Ishikawa (cell line): ENCODE measurements at regions not wholly inside any gene's neighbourhood (a gene's known extent, or its start where the extent isn't known, plus 50 kb on each side); places are given as distances from the start of the nearest gene placed in this dataset.

Experiments used
- CEBPB ChIP-seq: IDR thresholded peaks from 2 replicates; pipeline ENCODE4 v1.6.1; 2012
- CREB1 ChIP-seq: IDR thresholded peaks from 2 replicates; pipeline ENCODE4 v1.6.1; 2012; ENCODE audit warnings: low read depth
- EGR1 ChIP-seq: IDR thresholded peaks from 2 replicates; pipeline ENCODE4 v1.6.1; 2012
- EP300 ChIP-seq: IDR thresholded peaks from 2 replicates; pipeline ENCODE4 v1.6.1; 2012; ENCODE audit warnings: borderline replicate concordance
- FOXM1 ChIP-seq: IDR thresholded peaks from 2 replicates; pipeline ENCODE4 v1.6.1; 2012; ENCODE audit warnings: low read depth, borderline replicate concordance
- NFIC ChIP-seq: IDR thresholded peaks from 2 replicates; pipeline ENCODE4 v1.6.1; 2012
- RAD21 ChIP-seq: IDR thresholded peaks from 2 replicates; pipeline ENCODE4 v1.6.1; 2012; ENCODE audit warnings: low read depth
- TAF1 ChIP-seq: IDR thresholded peaks from 2 replicates; pipeline ENCODE4 v1.6.1; 2012; ENCODE audit warnings: low read depth, mild to moderate bottlenecking
- TCF12 ChIP-seq: IDR thresholded peaks from 2 replicates; pipeline ENCODE4 v1.6.1; 2012; ENCODE audit warnings: low read depth
- TEAD4 ChIP-seq: IDR thresholded peaks from 2 replicates; pipeline ENCODE4 v1.6.1; 2012
- YY1 ChIP-seq: IDR thresholded peaks from 2 replicates; pipeline ENCODE4 v1.6.1; 2012; ENCODE audit warnings: low read depth
- ZBTB7A ChIP-seq: IDR thresholded peaks from 2 replicates; pipeline ENCODE4 v1.6.1; 2012; ENCODE audit warnings: low read depth
- TF ChIP-seq, protein P1 (sequence below): IDR thresholded peaks from 2 replicates; pipeline ENCODE4 v1.6.1; 2012; ENCODE audit warnings: low read depth, mild to moderate bottlenecking
- TF ChIP-seq, protein P2 (sequence below): IDR thresholded peaks from 2 replicates; pipeline ENCODE4 v1.6.1; 2012
- TF ChIP-seq, protein P3 (sequence below): IDR thresholded peaks from 2 replicates; pipeline ENCODE4 v1.6.1; 2012

DNA sequence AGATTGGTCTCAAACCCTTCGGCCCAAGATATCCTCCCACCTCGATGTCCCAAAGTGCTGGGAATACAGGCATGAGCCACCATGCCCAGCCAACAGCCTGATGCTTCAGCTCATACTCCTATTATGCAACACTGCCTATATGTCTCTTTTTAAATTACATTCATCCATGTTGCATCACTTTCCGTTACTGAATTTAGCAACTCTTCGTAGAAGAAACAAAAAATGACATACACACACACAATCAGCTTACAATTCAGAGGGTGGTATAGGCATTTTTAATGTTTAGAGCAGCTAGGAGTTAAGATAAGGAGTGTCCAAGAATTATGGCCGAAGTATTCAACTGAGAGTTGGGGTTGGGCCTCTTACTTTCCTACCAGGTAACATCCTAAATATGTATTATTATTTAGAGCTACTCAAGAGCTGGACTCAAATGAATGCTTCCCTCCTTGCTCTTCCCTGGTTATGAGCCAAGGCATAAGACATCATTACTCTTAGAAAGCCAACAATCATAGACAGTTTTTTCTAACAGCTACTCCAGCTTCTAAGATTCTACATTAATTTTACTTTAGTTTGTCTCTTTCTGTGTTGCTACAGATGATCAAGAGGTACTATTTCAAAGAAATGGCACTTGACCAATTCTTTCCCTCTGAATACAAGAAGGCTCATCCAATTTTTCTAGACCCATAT lies 62.0 kb upstream of the BMP5 start:
- no peak for TF ChIP-seq CREB1
- no peak for TF ChIP-seq TAF1
- TF ChIP-seq YY1 = no peak
- TF ChIP-seq RAD21 = no peak
- no peak for TF ChIP-seq EP300
- no peak for TF ChIP-seq TCF12
- TF ChIP-seq, protein P1, sequence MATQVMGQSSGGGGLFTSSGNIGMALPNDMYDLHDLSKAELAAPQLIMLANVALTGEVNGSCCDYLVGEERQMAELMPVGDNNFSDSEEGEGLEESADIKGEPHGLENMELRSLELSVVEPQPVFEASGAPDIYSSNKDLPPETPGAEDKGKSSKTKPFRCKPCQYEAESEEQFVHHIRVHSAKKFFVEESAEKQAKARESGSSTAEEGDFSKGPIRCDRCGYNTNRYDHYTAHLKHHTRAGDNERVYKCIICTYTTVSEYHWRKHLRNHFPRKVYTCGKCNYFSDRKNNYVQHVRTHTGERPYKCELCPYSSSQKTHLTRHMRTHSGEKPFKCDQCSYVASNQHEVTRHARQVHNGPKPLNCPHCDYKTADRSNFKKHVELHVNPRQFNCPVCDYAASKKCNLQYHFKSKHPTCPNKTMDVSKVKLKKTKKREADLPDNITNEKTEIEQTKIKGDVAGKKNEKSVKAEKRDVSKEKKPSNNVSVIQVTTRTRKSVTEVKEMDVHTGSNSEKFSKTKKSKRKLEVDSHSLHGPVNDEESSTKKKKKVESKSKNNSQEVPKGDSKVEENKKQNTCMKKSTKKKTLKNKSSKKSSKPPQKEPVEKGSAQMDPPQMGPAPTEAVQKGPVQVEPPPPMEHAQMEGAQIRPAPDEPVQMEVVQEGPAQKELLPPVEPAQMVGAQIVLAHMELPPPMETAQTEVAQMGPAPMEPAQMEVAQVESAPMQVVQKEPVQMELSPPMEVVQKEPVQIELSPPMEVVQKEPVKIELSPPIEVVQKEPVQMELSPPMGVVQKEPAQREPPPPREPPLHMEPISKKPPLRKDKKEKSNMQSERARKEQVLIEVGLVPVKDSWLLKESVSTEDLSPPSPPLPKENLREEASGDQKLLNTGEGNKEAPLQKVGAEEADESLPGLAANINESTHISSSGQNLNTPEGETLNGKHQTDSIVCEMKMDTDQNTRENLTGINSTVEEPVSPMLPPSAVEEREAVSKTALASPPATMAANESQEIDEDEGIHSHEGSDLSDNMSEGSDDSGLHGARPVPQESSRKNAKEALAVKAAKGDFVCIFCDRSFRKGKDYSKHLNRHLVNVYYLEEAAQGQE = no peak
- no peak for TF ChIP-seq EGR1
- TF ChIP-seq, protein P2, sequence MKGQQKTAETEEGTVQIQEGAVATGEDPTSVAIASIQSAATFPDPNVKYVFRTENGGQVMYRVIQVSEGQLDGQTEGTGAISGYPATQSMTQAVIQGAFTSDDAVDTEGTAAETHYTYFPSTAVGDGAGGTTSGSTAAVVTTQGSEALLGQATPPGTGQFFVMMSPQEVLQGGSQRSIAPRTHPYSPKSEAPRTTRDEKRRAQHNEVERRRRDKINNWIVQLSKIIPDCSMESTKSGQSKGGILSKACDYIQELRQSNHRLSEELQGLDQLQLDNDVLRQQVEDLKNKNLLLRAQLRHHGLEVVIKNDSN = no peak
- no peak for TF ChIP-seq NFIC
- TF ChIP-seq, protein P3, sequence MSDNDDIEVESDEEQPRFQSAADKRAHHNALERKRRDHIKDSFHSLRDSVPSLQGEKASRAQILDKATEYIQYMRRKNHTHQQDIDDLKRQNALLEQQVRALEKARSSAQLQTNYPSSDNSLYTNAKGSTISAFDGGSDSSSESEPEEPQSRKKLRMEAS = no peak
- no peak for TF ChIP-seq CEBPB
- no peak for TF ChIP-seq TEAD4
- no peak for TF ChIP-seq ZBTB7A

DNA sequence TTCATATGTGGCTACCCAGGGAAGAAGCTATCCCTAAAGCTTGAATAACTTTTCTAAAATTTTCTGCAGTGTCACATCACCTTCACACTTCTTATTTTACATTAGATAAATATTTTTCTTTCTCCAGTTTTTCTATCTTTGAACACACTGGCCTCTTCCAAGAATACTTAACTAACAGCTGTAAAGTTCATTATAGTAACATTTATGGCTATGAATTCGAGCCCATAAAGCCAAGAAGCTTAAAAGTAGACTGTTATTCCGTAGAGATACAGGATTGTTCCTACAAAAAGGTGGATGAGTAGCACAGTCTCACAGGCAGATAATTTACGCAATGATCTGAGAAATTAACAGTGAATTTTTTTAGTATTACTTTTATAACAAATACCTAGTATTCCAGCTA lies 55.7 kb upstream of the BMP5 start:
- TF ChIP-seq ZBTB7A (no peak), TAF1 (no peak), CREB1 (no peak), CEBPB (no peak), TCF12 (no peak), FOXM1 (no peak), NFIC (no peak), YY1 (no peak), RAD21 (no peak), EGR1 (no peak), TEAD4 (no peak), EP300 (no peak)
- TF ChIP-seq, protein P1 = no peak
- TF ChIP-seq, protein P3 = no peak
- TF ChIP-seq, protein P2 = no peak

DNA sequence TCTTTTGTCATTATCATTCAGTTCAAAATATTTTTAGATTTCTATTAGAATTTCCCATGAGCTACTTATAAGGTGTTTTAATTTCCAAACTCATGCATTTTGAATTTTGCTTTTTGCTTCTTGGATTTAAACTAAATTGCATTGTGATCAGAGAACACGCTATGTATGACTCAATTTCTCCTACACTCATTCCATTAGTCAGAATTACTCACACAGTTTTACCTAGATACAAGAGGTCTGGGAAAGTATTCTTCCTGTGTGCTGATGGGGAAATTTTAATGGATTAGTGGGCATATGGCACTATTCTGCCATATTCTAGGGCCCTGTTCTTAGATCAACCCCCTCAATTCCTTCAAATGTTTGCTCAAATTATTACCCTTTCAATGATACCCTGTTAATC lies 49.9 kb upstream of the BMP5 start:
- TF ChIP-seq TAF1 (no peak), CEBPB (no peak), EP300 (no peak), CREB1 (no peak), RAD21 (no peak), TCF12 (no peak), FOXM1 (no peak), TEAD4 (no peak), YY1 (no peak), EGR1 (no peak), NFIC (no peak), ZBTB7A (no peak)
- TF ChIP-seq, protein P2 = no peak
- TF ChIP-seq, protein P1 = no peak
- TF ChIP-seq, protein P3 = no peak
